HG02798 (cell line): ENCODE measurements at regions not wholly inside any gene's neighbourhood (a gene's known extent, or its start where the extent isn't known, plus 50 kb on each side); places are given as distances from the start of the nearest gene placed in this dataset.
A peak's percentile ranks its signal among the peaks of the same experiment; 100 is the strongest.
"Not testable (repeated sequence)": the region's sequence is repeated elsewhere in the genome, so short reads cannot be mapped to it uniquely, and the experiment has no call there.

Source experiments
- ATAC-seq: cut with Tn5 transposase; IDR thresholded peaks from one replicate; pipeline ENCODE4 v1.9.1; 2021; ENCODE audit warnings: mild to moderate bottlenecking; ENCODE audit not compliant: unreplicated experiment, poor library complexity

GRCh38 chr13:61358599-61358998, 57.0 kb downstream of the PCDH20 start:
- no peak for ATAC-seq

GRCh38 chr13:61350341-61350740, 65.3 kb downstream of the PCDH20 start:
- no peak for ATAC-seq

- no peak for ATAC-seq
Observed at GRCh38 chr13:61339054-61339621, 76.5 kb downstream of the PCDH20 start.

GRCh38 chr13:61316647-61317046, 99.0 kb downstream of the PCDH20 start:
- ATAC-seq, result no peak

- ATAC-seq, result no peak
Observed at GRCh38 chr13:61294467-61295191, 121.0 kb downstream of the PCDH20 start.

- no peak for ATAC-seq
Observed at GRCh38 chr13:61286148-61286745, 129.4 kb downstream of the PCDH20 start.

GRCh38 chr13:61277586-61278276, 137.9 kb downstream of the PCDH20 start:
- ATAC-seq, result no peak

- ATAC-seq, result no peak
Observed at GRCh38 chr13:61277088-61277487, 138.6 kb downstream of the PCDH20 start.

- no peak for ATAC-seq
Observed at GRCh38 chr13:61276401-61276800, 139.2 kb downstream of the PCDH20 start.

- no peak for ATAC-seq
Observed at GRCh38 chr13:61275736-61276135, 139.9 kb downstream of the PCDH20 start.

- ATAC-seq, result no peak
Observed at GRCh38 chr13:61275251-61275650, 140.4 kb downstream of the PCDH20 start.

GRCh38 chr13:61266896-61267295, 148.8 kb downstream of the PCDH20 start:
- not testable (repeated sequence) for ATAC-seq

GRCh38 chr13:61261746-61262472, 153.7 kb downstream of the PCDH20 start:
- ATAC-seq, result no peak

- no peak for ATAC-seq
Observed at GRCh38 chr13:61258185-61258584, 157.5 kb downstream of the PCDH20 start.

GRCh38 chr13:61255040-61255796, 160.4 kb downstream of the PCDH20 start:
- no peak for ATAC-seq

GRCh38 chr13:61253105-61253877, 162.4 kb downstream of the PCDH20 start:
- peak; percentile 67 for ATAC-seq

GRCh38 chr13:61252213-61252612, 163.4 kb downstream of the PCDH20 start:
- no peak for ATAC-seq

GRCh38 chr13:61247149-61247936, 168.3 kb downstream of the PCDH20 start:
- peak; percentile 94 for ATAC-seq
